AG09309 (cell line): ENCODE measurements at regions not wholly inside any gene's neighbourhood (a gene's known extent, or its start where the extent isn't known, plus 50 kb on each side); places are given as distances from the start of the nearest gene placed in this dataset.

Source experiments
- DNase-seq: peaks from one replicate; pipeline ENCODE4 v3.0.0-alpha.2; 2010; ENCODE audit warnings: low read depth
- H3K4me3 ChIP-seq: 2 replicates; pipeline ENCODE4 v1.5.1; 2011; ENCODE audit warnings: mild to moderate bottlenecking, low read depth, low read length, moderate library complexity; ENCODE audit not compliant: control insufficient read depth
- CTCF ChIP-seq: IDR thresholded peaks from 2 replicates; pipeline ENCODE4 v1.5.1; 2011; ENCODE audit warnings: mild to moderate bottlenecking, low read depth, low read length, inconsistent platforms; ENCODE audit not compliant: insufficient read depth, control insufficient read depth; ENCODE audit errors: missing control alignments

DNA sequence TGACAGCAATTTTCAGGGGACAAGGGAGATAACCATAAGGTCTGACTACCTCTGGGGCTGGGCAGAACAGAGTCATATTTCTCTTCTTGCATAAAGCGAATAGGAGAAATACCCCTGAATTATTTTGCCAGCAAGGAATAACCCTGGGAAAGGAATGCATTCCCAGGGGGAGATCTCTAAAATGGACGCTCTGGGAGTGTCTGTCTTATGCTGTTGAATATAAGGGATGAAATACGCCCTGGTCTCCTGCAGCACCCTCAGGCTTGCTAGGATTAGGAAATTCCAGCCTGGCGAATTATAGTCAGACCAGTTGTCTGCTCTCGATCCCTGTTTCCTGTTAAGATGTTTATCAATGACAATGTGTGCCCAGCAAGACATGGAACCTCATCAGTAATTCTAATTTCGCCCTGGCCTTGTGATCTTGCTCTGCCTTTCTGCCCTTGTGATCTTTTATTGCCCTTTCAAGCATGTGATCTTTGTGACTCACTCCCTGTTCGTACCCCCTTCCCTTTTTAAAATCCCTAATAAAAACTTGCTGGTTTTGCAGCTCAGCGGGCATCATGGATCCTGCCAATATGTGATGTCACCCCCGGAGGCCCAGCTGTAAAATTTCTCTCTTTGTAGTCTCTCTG lies 221.6 kb upstream of the HS3ST5 start:
- H3K4me3 ChIP-seq, result no peak overlapping the region
- no peak for TF ChIP-seq CTCF
- DNase-seq, result no peak

GRCh38 chr6:114559419-114559818 lies 216.6 kb upstream of the HS3ST5 start:
- TF ChIP-seq CTCF, result no peak
- DNase-seq, result no peak
- no peak overlapping the region for H3K4me3 ChIP-seq

DNA sequence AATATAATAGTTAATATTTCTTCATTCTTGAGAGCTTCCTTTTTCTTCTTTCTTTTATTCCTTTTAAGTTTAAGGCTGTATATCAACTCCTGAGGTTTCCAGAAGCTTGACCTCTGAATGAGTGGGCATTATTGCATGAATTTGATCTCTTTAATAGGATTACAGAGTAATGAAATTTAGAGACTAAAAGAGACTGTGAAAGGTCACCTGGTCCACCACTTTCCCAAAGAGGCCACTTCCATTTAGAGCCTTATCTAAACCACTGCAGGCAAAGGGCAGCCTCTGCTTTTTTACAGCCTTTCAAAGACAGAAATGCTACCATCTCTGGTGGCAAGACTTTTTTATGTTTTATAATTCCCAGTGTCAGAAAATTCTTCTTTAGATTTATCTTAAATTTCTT lies 215.3 kb upstream of the HS3ST5 start:
- no peak for DNase-seq
- H3K4me3 ChIP-seq, result no peak overlapping the region
- no peak for TF ChIP-seq CTCF

DNA sequence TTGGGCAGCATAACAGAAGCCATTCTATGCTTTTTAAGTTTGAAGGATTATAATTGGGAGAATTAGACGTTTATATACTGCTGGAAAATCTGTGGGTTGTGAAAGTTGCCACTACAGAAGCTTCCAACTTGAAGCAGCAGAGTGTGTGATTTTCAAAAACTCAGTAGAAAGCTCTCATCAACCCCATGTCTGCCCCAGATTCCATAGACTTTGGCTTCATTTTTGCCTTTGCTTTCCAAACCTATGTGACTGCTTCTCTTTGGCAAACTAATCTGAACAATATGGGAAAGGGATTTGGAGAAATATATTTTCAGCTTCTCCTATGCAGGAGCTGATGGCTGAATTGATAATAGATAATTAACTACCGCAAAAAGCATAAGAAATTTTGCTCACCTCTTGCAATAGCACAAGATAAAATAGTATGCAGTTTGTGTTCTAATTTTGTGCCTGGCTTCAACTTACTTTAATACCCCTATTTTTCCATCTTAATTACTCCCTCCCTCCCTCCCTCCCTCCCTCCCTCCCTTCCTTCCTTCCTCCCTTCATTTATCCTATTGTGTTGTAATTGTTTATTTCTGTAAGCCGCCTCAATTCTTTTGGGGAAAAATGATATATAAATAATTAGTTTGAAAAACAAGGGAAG lies 214.1 kb upstream of the HS3ST5 start:
- no peak for DNase-seq
- no peak for TF ChIP-seq CTCF
- no peak overlapping the region for H3K4me3 ChIP-seq

DNA sequence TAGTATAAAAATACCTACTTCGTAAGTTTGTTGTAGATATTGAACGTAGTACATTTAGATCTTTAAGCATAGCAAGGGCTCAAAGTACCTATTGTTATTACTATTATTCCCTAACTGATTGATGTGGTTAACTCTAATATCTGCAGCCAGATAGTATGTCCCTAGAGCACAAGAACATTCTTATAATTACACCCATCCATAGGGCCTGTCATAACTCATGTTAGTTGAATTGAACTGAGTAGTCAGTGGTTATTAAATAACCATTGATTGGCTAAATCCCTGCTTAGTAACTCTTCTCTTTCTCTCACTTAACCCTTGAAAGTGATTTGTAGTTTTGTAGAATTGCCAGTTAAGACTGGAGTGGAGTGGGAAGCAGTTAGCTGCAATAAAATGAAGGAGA lies 207.5 kb upstream of the HS3ST5 start:
- no peak for DNase-seq
- no peak overlapping the region for H3K4me3 ChIP-seq
- TF ChIP-seq CTCF, result no peak

DNA sequence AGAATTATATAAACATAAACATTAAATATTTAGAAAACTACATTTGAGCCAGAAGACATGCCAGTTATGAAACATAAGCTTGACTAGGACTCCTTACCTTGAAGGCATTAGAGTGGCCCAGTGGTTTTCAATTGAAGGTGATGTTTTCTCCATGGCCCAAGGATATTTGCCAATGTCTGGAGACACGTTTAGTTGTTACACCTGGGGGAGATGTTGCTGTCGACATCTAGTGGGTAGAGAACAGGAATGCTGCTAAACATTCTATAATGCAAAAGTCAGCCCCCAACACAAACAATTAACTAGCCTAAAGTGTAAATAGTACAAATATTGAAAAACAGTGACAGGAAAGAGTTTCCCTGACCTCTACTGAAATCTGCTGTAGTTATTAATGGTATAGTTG lies 200.9 kb upstream of the HS3ST5 start:
- no peak for DNase-seq
- H3K4me3 ChIP-seq, result no peak overlapping the region
- TF ChIP-seq CTCF, result no peak
